Naive thymus-derived CD8-positive, alpha-beta T cell (primary cell): ENCODE measurements at regions not wholly inside any gene's neighbourhood (a gene's known extent, or its start where the extent isn't known, plus 50 kb on each side); places are given as distances from the start of the nearest gene placed in this dataset.
A peak's percentile ranks its signal among the peaks of the same experiment; 100 is the strongest.
"Not testable (repeated sequence)": the region's sequence is repeated elsewhere in the genome, so short reads cannot be mapped to it uniquely, and the experiment has no call there.

Experiments used
- ATAC-seq, 2 donors: fragments of 150-1000 bp; cut with Tn5 transposase in 1 of 2; sonication (Bioruptor Pico), chemical (Tn5 transposase) in 1 of 2; 1 replicate in 1 of 2; 2 replicates in 1 of 2; pipeline ENCODE4 v1.10.0; 2021; ENCODE audit warnings: mild to moderate bottlenecking in 2 of 2, moderate library complexity in 2 of 2
- POLR2A ChIA-PET: fragments of 350-600 bp; sonication (Branson Sonifier 250); formaldehyde crosslinking; loops from one replicate; lab custom pipeline; 2021; ENCODE audit warnings: antibody characterized with exemption; lab: Charles Lee
- DNase-seq, 10 donors: peaks; one replicate each; pipeline versions ENCODE4 v3.0.0 to v3.0.0-alpha.2; 2020 to 2022
- H3K27ac Mint-ChIP-seq, 10 donors: one replicate each; pipeline ENCODE4 v1.8.0; 2020 to 2022; ENCODE audit warnings: mild to moderate bottlenecking in 10 of 10, mixed read lengths in 10 of 10, moderate library complexity in 4 of 10, inconsistent platforms in 1 of 10
- H3K27me3 Mint-ChIP-seq, 5 donors: one replicate each; pipeline ENCODE4 v1.8.0; 2021 to 2022; ENCODE audit warnings: mixed read lengths in 5 of 5
- H3K36me3 Mint-ChIP-seq, 3 donors: one replicate each; pipeline ENCODE4 v1.8.0; 2020 to 2022; ENCODE audit warnings: mixed read lengths in 3 of 3, mild to moderate bottlenecking in 2 of 3, inconsistent platforms in 1 of 3
- H3K4me1 Mint-ChIP-seq, 4 donors: one replicate each; pipeline ENCODE4 v1.8.0; 2021 to 2022; ENCODE audit warnings: mixed read lengths in 4 of 4
- H3K4me3 Mint-ChIP-seq, 10 donors: one replicate each; pipeline ENCODE4 v1.8.0; 2020 to 2022; ENCODE audit warnings: mild to moderate bottlenecking in 10 of 10, mixed read lengths in 10 of 10, moderate library complexity in 6 of 10, inconsistent platforms in 1 of 10
- H3K9me3 Mint-ChIP-seq, 9 donors: one replicate each; pipeline ENCODE4 v1.8.0; 2020 to 2022; ENCODE audit warnings: mixed read lengths in 9 of 9, mild to moderate bottlenecking in 3 of 9, inconsistent platforms in 1 of 9, moderate library complexity in 1 of 9

DNA sequence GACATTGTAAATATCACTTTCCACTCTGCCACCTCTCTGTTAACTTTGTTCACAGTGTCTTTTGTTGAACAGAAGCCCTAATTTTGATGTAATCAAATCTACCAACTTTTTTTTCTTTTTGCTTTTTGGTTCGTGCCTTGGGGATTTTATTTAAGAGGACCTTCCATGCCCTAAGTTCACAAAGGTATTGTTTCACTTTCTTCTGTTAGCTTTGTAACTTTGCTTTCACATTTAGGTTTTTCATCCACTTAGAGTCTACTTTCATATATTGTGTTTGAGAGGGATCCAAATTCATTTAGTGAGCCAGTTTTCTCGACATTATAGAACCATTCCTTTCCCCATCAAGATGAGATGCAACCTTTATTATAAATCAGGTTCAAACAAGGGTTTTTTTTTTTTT, 275.7 kb upstream of the CRY1 start:
- Mint-ChIP-seq H3K36me3 (no peaks in the 10 kb centered on the region), H3K27me3 (no peaks in the 10 kb centered on the region), H3K4me3 (peak overlapping the region; percentile 49 to 82 (median 76)), H3K27ac (peak overlapping the region; percentile 78 to 97 (median 90)), H3K4me1 (peaks cover 38 to 79% (median 75%) of the 10 kb centered on the region in 4 donors), H3K9me3 (no peaks in the 10 kb centered on the region)
- POLR2A ChIA-PET = interaction anchor here (0.7 to 6.6 kb wide), 4 partner anchors 24 to 48 kb away, joined by 3 to 140 read pairs (median 4); a partner anchor contains a TSS
- peak in 1 of 10 donors; percentile 30 for DNase-seq
- no peak for ATAC-seq

- no peaks in the 10 kb centered on the region for H3K27me3 Mint-ChIP-seq
- H3K4me1 Mint-ChIP-seq = peaks cover 42 to 86% (median 81%) of the 10 kb centered on the region in 4 donors
- H3K36me3 Mint-ChIP-seq = no peaks in the 10 kb centered on the region
- H3K9me3 Mint-ChIP-seq = no peaks in the 10 kb centered on the region
- ATAC-seq (peak; percentile 46 to 48), DNase-seq (peak in 5 of 10 donors; percentile 4 to 67 (median 40))
- POLR2A ChIA-PET = interaction anchor here (0.6 to 6.6 kb wide), 6 partner anchors 8 to 1068 kb away, joined by 3 to 140 read pairs (median 3); a partner anchor contains a TSS
- peak overlapping the region; percentile 78 to 97 (median 90) for H3K27ac Mint-ChIP-seq
- peak overlapping the region; percentile 49 to 82 (median 77) for H3K4me3 Mint-ChIP-seq
Measured at GRCh38 chr12:107369679-107370078, 276.3 kb upstream of the CRY1 start.

GRCh38 chr12:107372229-107372658, 278.9 kb upstream of the CRY1 start:
- DNase-seq (peak in 8 of 10 donors; percentile 10 to 77 (median 56)), ATAC-seq (peak; percentile 73 to 80)
- Mint-ChIP-seq H3K4me1 (peaks cover 51 to 88% (median 82%) of the 10 kb centered on the region in 4 donors), H3K27ac (peak overlapping the region; percentile 82 to 97 (median 92)), H3K9me3 (no peaks in the 10 kb centered on the region), H3K36me3 (no peaks in the 10 kb centered on the region), H3K27me3 (no peaks in the 10 kb centered on the region), H3K4me3 (peak overlapping the region; percentile 39 to 84 (median 76))
- POLR2A ChIA-PET = interaction anchor here (0.8 to 6.6 kb wide), 7 partner anchors 11 to 279 kb away, joined by 3 to 140 read pairs (median 4); partner anchors contain the start of gene CRY1

GRCh38 chr12:107373238-107373809, 280.0 kb upstream of the CRY1 start:
- H3K4me3 Mint-ChIP-seq = peak overlapping the region; percentile 39 to 84 (median 76)
- ATAC-seq (no peak), DNase-seq (peak in 1 of 10 donors; percentile 18)
- POLR2A ChIA-PET = interaction anchor here (0.7 to 6.6 kb wide), 5 partner anchors 13 to 53 kb away, joined by 3 to 140 read pairs (median 6); a partner anchor contains a TSS
- peaks cover 48 to 89% (median 78%) of the 10 kb centered on the region in 4 donors for H3K4me1 Mint-ChIP-seq
- H3K36me3 Mint-ChIP-seq = no peaks in the 10 kb centered on the region
- peak overlapping the region; percentile 82 to 97 (median 92) for H3K27ac Mint-ChIP-seq
- H3K27me3 Mint-ChIP-seq = no peaks in the 10 kb centered on the region
- H3K9me3 Mint-ChIP-seq = no peaks in the 10 kb centered on the region

DNA sequence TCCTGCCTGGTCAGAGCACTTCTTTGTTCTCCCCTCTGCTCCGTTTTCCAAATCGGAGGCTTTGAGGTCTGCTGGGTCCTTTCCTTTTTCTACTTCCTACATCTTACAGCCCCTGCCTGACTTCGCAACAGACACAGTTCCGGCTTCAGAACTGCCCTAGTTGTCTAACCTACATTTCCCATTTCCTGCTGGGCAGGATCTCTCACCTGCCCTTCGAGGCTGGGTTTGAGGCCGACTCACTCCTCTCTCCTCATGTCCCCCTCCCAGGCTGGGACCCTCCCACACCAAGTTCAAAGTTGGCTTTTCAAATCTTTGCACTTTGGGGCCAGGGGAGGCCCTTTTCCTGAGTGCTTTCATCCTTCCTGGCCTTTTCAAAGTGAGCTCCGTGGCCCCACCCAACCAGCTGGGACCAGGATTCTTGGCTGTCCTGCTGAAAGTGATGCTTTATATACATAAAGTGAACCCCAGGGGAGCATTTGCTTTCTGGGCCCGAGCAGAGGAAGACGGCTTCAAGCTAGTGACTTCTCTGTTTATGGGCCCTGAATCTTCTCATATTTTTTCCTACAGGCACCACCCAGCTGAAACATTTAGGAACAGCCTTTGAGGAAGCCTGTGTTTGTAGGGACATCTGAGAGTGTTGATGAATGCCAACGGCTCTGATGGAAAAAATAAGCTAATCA, 281.0 kb upstream of the CRY1 start:
- no peaks in the 10 kb centered on the region for H3K27me3 Mint-ChIP-seq
- DNase-seq = peak in 1 of 10 donors; percentile 6
- ATAC-seq = peak in 1 of 2 donors; percentile 13
- POLR2A ChIA-PET = interaction anchor here (1.0 to 6.6 kb wide), 3 partner anchors 11 to 53 kb away, joined by 3 to 140 read pairs (median 10); a partner anchor contains a TSS
- H3K36me3 Mint-ChIP-seq = no peaks in the 10 kb centered on the region
- H3K27ac Mint-ChIP-seq = peak overlapping the region; percentile 82 to 96 (median 92)
- peak overlapping the region; percentile 53 to 84 (median 72) for H3K4me3 Mint-ChIP-seq
- H3K9me3 Mint-ChIP-seq = no peaks in the 10 kb centered on the region
- H3K4me1 Mint-ChIP-seq = peaks cover 46 to 87% (median 69%) of the 10 kb centered on the region in 4 donors

DNA sequence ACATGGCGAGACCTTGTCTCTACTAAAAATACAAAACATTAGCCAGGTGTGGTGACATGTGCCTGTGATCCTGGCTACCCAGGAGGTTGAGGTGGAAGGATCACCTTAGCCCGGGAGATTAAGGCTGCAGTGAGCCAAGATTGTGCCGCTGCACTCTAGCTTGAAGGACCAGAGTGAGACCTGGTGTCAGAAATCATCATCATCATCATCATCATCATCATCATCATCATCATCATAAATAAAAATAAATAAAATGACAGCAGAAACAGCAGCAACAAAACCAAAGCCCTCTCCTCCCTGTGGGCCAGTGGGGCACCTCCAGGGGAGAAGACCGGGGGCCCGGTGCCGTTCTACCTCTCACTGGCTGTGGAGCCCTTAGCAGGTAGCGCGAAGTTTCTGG, 281.9 kb upstream of the CRY1 start:
- DNase-seq (no peak), ATAC-seq (no peak)
- Mint-ChIP-seq H3K27ac (peak overlapping the region; percentile 71 to 96 (median 91)), H3K27me3 (no peaks in the 10 kb centered on the region), H3K4me1 (peaks cover 50 to 87% (median 61%) of the 10 kb centered on the region in 4 donors), H3K9me3 (no peaks in the 10 kb centered on the region), H3K36me3 (no peaks in the 10 kb centered on the region), H3K4me3 (no peak overlapping the region)
- POLR2A ChIA-PET = interaction anchor here (0.6 to 6.6 kb wide), 3 partner anchors 11 to 54 kb away, joined by 3 to 140 read pairs (median 3); a partner anchor contains a TSS

DNA sequence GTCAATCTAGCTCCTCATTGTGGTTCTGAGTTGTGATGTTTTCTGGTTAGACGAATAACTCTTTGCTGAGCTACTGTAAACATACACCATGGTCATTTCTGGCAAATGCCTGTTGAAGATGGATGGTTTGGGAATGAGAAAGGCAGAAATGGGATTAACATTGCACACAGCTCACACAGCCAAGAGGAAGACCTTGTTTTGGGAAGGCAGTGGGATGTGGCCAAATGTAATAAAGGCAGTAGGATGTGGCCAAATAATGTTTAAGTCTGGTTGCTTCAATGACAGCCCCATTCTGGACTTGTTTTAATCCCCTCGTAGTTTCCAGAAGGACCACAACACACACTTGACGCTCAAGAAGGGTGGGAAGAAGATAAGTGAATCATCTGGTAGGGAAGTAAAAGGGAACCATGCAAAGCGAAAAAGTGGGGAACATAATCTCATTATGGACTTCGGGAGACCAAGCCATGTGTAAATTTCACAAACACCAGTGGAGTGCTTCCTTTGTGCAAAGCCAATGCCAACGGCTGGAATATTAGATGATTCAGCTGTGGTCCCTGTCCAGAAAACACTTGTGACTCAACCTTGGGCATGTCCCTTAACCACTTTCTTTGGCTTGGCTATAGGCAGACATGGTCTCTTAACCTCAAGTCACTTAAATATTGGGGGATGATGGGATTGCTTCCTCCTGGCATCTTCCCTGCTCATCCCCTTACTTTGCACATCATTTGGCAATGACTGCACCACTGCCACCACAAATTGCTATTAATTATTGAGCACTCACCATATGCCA, 284.4 kb upstream of the CRY1 start:
- H3K27ac Mint-ChIP-seq = peak overlapping the region in 3 of 10 donors; percentile 23 to 82 (median 48)
- H3K9me3 Mint-ChIP-seq = no peaks in the 10 kb centered on the region
- H3K4me1 Mint-ChIP-seq = peaks cover 26 to 79% (median 53%) of the 10 kb centered on the region in 4 donors
- H3K27me3 Mint-ChIP-seq = no peaks in the 10 kb centered on the region
- peak overlapping the region in 2 of 10 donors; percentile 2 to 20 for H3K4me3 Mint-ChIP-seq
- no peaks in the 10 kb centered on the region for H3K36me3 Mint-ChIP-seq
- DNase-seq (no peak), ATAC-seq (no peak)
- POLR2A ChIA-PET = no interaction called here

DNA sequence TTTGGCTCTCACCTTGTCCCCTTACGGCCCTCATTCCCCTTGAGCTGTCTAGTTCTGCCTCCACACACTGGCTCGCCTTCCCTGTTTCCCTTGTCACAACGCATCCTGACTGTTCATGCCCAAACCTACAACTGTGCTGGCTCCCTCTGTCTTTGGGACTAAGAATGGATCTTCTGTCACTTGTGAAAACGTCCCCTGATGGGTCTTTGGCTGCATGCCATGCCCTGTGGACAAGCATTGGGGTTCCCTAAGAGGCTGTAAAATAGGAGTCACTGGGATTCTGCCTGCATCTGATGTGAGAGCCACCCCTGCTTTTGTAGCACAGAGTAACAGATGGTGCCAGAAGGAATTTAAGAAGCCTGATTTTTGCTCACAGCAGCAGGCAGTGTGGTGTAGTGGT, 285.3 kb upstream of the CRY1 start:
- Mint-ChIP-seq H3K27me3 (no peaks in the 10 kb centered on the region), H3K36me3 (no peaks in the 10 kb centered on the region), H3K27ac (peak overlapping the region in 1 of 10 donors; percentile 26), H3K9me3 (no peaks in the 10 kb centered on the region), H3K4me3 (peak overlapping the region in 2 of 10 donors; percentile 11 to 38), H3K4me1 (peaks cover 18 to 74% (median 51%) of the 10 kb centered on the region in 4 donors)
- POLR2A ChIA-PET = no interaction called here
- no peak for DNase-seq
- ATAC-seq = no peak

- H3K36me3 Mint-ChIP-seq, POLR2A ChIA-PET, DNase-seq, ATAC-seq, H3K9me3 Mint-ChIP-seq, H3K4me3 Mint-ChIP-seq, H3K27me3 Mint-ChIP-seq: not testable (repeated sequence)
- H3K4me1 Mint-ChIP-seq = peaks cover 11 to 74% (median 52%) of the 10 kb centered on the region in 4 donors
- peak overlapping the region in 4 of 10 donors; percentile 35 to 54 (median 38) for H3K27ac Mint-ChIP-seq
Measured at GRCh38 chr12:107379142-107379851, 285.9 kb upstream of the CRY1 start.

- DNase-seq (no peak), ATAC-seq (no peak)
- Mint-ChIP-seq H3K27me3 (no peaks in the 10 kb centered on the region), H3K9me3 (no peaks in the 10 kb centered on the region), H3K4me1 (peaks cover 4 to 69% (median 51%) of the 10 kb centered on the region in 4 donors), H3K36me3 (no peaks in the 10 kb centered on the region), H3K27ac (peak overlapping the region in 1 of 10 donors; percentile 38), H3K4me3 (no peak overlapping the region)
- POLR2A ChIA-PET = no interaction called here
Measured at GRCh38 chr12:107379852-107380567, 286.7 kb upstream of the CRY1 start.

- Mint-ChIP-seq H3K27ac (no peak overlapping the region), H3K4me3 (no peak overlapping the region), H3K4me1 (peaks cover 30 to 69% (median 56%) of the 10 kb centered on the region in 4 donors), H3K9me3 (no peaks in the 10 kb centered on the region), H3K36me3 (no peaks in the 10 kb centered on the region), H3K27me3 (no peaks in the 10 kb centered on the region)
- DNase-seq (no peak), ATAC-seq (no peak)
- POLR2A ChIA-PET = interaction anchor here (1.2 to 1.3 kb wide), 2 partner anchors 12 to 48 kb away, joined by 3 to 4 read pairs; no protein-coding TSS in a partner anchor
Measured at GRCh38 chr12:107384645-107385044, 291.3 kb upstream of the CRY1 start.
